ENCODE measurements at regions not wholly inside any gene's neighbourhood (a gene's known extent, or its start where the extent isn't known, plus 50 kb on each side); places are given as distances from the start of the nearest gene placed in this dataset.

GRCh38 chr4:52164116-52164515 lies 113.0 kb downstream of the SPATA18 start:
- TF ChIP-seq POLR2A (IDR thresholded peaks at IDR 0.05; ENCODE audit: low read length) = no peak
- no peak for TF ChIP-seq GATA1 (IDR thresholded peaks at IDR 0.05; ENCODE audit: low read depth, low read length)

Data from erythroblast (primary cell).